HEK293T (cell line): ENCODE measurements at regions not wholly inside any gene's neighbourhood (a gene's known extent, or its start where the extent isn't known, plus 50 kb on each side); places are given as distances from the start of the nearest gene placed in this dataset.

Experiments
- CTCF ChIA-PET: fragments of 350-600 bp; formaldehyde crosslinking; extraction: SDS; loops from one replicate; lab custom pipeline; 2021; ENCODE audit warnings: antibody characterized with exemption, inconsistent platforms; lab: Yijun Ruan, JAX
- POLR2A ChIA-PET: fragments of 350-600 bp; formaldehyde crosslinking; extraction: SDS; loops from one replicate; lab custom pipeline; 2020; ENCODE audit warnings: antibody characterized with exemption, inconsistent platforms; lab: Yijun Ruan, JAX
- DNase-seq: peaks from one replicate; pipeline ENCODE4 v3.0.0; 2012; ENCODE audit warnings: mixed read lengths; ENCODE audit errors: extremely low spot score
- ARNT ChIP-seq: fragments of 450-650 bp; IDR thresholded peaks from 2 replicates; pipeline ENCODE4 v1.6.1; 2017; ENCODE audit warnings: mild to moderate bottlenecking
- BHLHE40 ChIP-seq: fragments of 450-650 bp; IDR thresholded peaks from 2 replicates; pipeline ENCODE4 v1.6.1; 2016; ENCODE audit warnings: mild to moderate bottlenecking, moderate library complexity, borderline replicate concordance
- CTBP1 ChIP-seq: fragments of 450-650 bp; IDR thresholded peaks from 2 replicates; pipeline ENCODE4 v1.6.1; 2016; ENCODE audit warnings: borderline replicate concordance
- ELF4 ChIP-seq: fragments of 450-650 bp; IDR thresholded peaks from 2 replicates; pipeline ENCODE4 v1.6.1; 2017; ENCODE audit warnings: antibody characterized with exemption
- FOXA1 ChIP-seq: fragments of 450-650 bp; IDR thresholded peaks from 2 replicates; pipeline ENCODE4 v1.6.1; 2016; ENCODE audit warnings: mild to moderate bottlenecking
- FOXK2 ChIP-seq: fragments of 450-650 bp; IDR thresholded peaks from 2 replicates; pipeline ENCODE4 v1.6.1; 2016; ENCODE audit warnings: mild to moderate bottlenecking
- FOXM1 ChIP-seq: fragments of 450-650 bp; IDR thresholded peaks from 2 replicates; pipeline ENCODE4 v1.6.1; 2017; ENCODE audit warnings: mild to moderate bottlenecking, borderline replicate concordance
- HDGF ChIP-seq: fragments of 450-650 bp; IDR thresholded peaks from 2 replicates; pipeline ENCODE4 v1.6.1; 2017; ENCODE audit warnings: antibody characterized with exemption, borderline replicate concordance
- L3MBTL2 ChIP-seq: fragments of 450-650 bp; conservative IDR thresholded peaks from 2 replicates; pipeline ENCODE4 v1.6.1; 2016; ENCODE audit warnings: mild to moderate bottlenecking
- LEF1 ChIP-seq: fragments of 450-650 bp; IDR thresholded peaks from 2 replicates; pipeline ENCODE4 v1.6.1; 2017; ENCODE audit warnings: mild to moderate bottlenecking, borderline replicate concordance
- NFRKB ChIP-seq: fragments of 450-650 bp; IDR thresholded peaks from 2 replicates; pipeline ENCODE4 v1.6.1; 2016; ENCODE audit warnings: mild to moderate bottlenecking, moderate library complexity
- SP1 ChIP-seq: fragments of 450-650 bp; IDR thresholded peaks from 2 replicates; pipeline ENCODE4 v1.6.1; 2017
- SUZ12 ChIP-seq: fragments of 450-650 bp; IDR thresholded peaks from 2 replicates; pipeline ENCODE4 v1.6.1; 2016; ENCODE audit warnings: mild to moderate bottlenecking
- TARDBP ChIP-seq: fragments of 450-650 bp; IDR thresholded peaks from 2 replicates; pipeline ENCODE4 v1.6.1; 2016
- ZNF384 ChIP-seq: fragments of 450-650 bp; IDR thresholded peaks from 2 replicates; pipeline ENCODE4 v1.6.1; 2016
- TF ChIP-seq, protein P1 (sequence below): fragments of 450-650 bp; IDR thresholded peaks from 2 replicates; pipeline ENCODE4 v1.6.1; 2016

DNA sequence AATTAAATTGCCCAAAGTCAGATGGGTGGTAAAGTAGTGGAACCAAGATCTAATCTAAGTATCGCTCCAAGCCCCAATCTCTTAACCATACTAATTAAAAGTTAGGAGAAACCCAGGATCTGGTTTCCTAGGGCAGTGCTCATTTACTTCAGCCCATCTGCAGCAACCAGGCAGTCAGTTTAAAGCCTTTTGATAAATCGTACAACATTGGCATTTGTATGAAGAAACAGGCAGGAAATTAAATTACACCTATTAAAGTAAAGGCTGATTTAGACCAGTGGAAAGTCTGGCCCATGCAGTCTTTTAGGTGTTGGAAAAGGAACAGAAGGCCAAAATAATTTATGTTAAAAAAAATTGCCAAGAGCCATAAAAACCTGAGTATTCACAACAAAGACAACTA, 594.4 kb upstream of the UBE2E2 start:
- no peak for DNase-seq
- TF ChIP-seq ARNT (no peak), BHLHE40 (no peak), FOXM1 (no peak), L3MBTL2 (no peak), ZNF384 (no peak), FOXK2 (no peak), ELF4 (no peak), FOXA1 (no peak), LEF1 (no peak), SP1 (no peak), CTBP1 (no peak), HDGF (no peak), NFRKB (no peak), SUZ12 (no peak), TARDBP (no peak)
- TF ChIP-seq, protein P1, sequence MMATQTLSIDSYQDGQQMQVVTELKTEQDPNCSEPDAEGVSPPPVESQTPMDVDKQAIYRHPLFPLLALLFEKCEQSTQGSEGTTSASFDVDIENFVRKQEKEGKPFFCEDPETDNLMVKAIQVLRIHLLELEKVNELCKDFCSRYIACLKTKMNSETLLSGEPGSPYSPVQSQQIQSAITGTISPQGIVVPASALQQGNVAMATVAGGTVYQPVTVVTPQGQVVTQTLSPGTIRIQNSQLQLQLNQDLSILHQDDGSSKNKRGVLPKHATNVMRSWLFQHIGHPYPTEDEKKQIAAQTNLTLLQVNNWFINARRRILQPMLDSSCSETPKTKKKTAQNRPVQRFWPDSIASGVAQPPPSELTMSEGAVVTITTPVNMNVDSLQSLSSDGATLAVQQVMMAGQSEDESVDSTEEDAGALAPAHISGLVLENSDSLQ = no peak
- POLR2A ChIA-PET = no interaction called here
- CTCF ChIA-PET = no interaction called here

DNA sequence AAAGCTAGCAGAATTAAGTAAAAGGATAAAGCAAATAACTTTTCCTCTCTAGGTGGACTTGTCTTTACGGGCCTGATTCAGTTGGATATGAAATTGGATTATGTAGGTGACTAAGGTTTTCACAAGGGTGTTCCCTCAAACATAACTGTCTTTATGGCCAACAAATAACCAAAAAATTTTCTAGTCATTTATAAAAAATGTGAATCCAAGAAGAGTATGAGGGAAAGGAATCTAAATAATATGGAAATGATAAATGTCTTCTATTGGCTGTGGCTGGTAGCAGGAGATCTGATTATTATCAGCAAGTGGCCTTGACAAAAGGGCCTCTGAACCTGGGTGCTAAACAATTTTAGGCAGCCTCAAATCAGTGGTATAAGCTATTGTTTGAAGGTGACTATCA, 594.0 kb upstream of the UBE2E2 start:
- TF ChIP-seq FOXA1 (no peak), SUZ12 (no peak), CTBP1 (no peak), FOXK2 (no peak), BHLHE40 (no peak), ZNF384 (no peak), L3MBTL2 (no peak), FOXM1 (no peak), TARDBP (no peak), NFRKB (no peak)
- TF ChIP-seq, protein P1 = no peak
- no peak for DNase-seq
- CTCF ChIA-PET = no interaction called here
- POLR2A ChIA-PET = no interaction called here

DNA sequence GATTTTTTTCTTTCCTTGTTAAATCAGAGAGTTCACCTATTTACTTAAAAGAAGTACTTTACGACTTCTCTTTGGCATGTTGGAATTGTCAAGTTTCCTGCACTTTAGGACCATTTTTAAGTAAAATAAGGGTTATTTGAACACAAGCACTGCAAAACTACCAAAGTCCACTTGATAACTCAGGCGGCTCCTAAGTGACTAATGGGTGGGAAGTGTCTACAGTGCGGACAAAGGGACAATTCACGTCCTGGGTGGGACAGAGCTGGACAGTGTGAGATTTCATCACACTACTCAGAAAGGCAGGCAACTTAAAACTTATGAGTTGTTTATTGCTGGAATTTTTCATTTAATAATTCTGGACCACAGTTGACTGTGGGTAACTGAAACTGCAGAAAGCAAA, 590.2 kb upstream of the UBE2E2 start:
- ChIA-PET CTCF (no interaction called here), POLR2A (no interaction called here)
- TF ChIP-seq BHLHE40 (no peak), FOXM1 (no peak), NFRKB (no peak), L3MBTL2 (no peak), FOXK2 (no peak)
- TF ChIP-seq, protein P1 = no peak
- no peak for DNase-seq

DNA sequence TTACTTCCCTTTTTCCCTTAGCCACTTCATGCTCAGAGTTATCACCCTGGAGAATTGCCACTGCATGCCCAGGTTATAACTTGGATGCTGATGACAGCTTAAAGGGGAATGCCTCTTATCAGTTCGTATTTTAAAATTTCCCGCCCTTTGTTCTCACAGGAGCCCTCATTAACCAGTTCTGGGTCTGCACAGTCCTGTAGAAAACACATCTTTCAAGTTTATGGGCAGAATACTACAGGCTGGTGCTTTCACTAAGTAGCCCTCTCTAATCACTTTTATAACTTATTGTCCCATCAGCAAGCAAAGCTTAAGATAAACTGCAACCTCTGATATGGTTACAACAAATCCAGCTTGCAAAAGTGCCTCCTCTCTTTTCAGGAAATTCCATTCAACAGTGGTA, 587.3 kb upstream of the UBE2E2 start:
- no peak for DNase-seq
- CTCF ChIA-PET = interaction anchor here (1.2 kb wide), 1 partner anchor 114 kb away, joined by 3 read pairs; no protein-coding TSS in a partner anchor
- POLR2A ChIA-PET = no interaction called here
- no peak for TF ChIP-seq HDGF
- no peak for TF ChIP-seq SP1
- TF ChIP-seq TARDBP = no peak
- no peak for TF ChIP-seq SUZ12
- no peak for TF ChIP-seq FOXM1
- TF ChIP-seq, protein P1 = no peak
- no peak for TF ChIP-seq ELF4

DNA sequence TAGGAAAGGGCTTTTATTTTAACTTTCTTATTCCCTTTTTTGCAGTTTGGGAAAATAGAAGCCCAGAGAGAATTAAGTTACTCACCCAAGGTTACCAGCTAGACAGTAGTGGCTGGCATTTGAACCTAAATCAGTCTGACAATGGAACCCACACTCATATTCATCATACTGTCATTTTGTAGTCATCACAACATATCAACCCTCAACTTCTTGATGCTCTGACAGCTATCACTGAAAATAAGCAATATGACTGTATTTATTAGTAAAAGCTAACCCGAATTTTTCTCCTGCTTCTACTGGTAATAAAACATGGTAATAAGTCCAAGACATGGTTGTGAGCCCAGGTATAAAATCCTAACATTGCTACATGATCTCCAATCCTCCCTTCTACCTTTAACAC, 585.8 kb upstream of the UBE2E2 start:
- DNase-seq = no peak
- CTCF ChIA-PET = no interaction called here
- TF ChIP-seq FOXA1 (no peak), NFRKB (no peak), LEF1 (no peak)
- POLR2A ChIA-PET = no interaction called here

- ChIA-PET POLR2A (no interaction called here), CTCF (no interaction called here)
- TF ChIP-seq NFRKB = no peak
- TF ChIP-seq L3MBTL2 = no peak
- no peak for TF ChIP-seq BHLHE40
- TF ChIP-seq HDGF = no peak
- TF ChIP-seq ELF4 = no peak
- no peak for TF ChIP-seq SUZ12
- no peak for TF ChIP-seq FOXM1
- TF ChIP-seq, protein P1 = no peak
- no peak for TF ChIP-seq TARDBP
- no peak for TF ChIP-seq ZNF384
- TF ChIP-seq LEF1 = no peak
- no peak for TF ChIP-seq SP1
- TF ChIP-seq FOXK2 = no peak
- no peak for TF ChIP-seq CTBP1
- DNase-seq = no peak
Observed at GRCh38 chr3:22620498-22620897, 582.6 kb upstream of the UBE2E2 start.
